ENCODE measurements at regions not wholly inside any gene's neighbourhood (a gene's known extent, or its start where the extent isn't known, plus 50 kb on each side); places are given as distances from the start of the nearest gene placed in this dataset.

- TF ChIP-seq CTCF (IDR thresholded peaks at IDR 0.05) (no peak), EZH2 (IDR thresholded peaks at IDR 0.05) (no peak)
Observed at GRCh38 chr5:82563745-82564144, 285.6 kb upstream of the RPS23 start.
